ENCODE measurements at regions not wholly inside any gene's neighbourhood (a gene's known extent, or its start where the extent isn't known, plus 50 kb on each side); places are given as distances from the start of the nearest gene placed in this dataset.

GRCh38 chr2:138202762-138203161 is 238.5 kb downstream of the HNMT start:
- no peak for TF ChIP-seq KDM1A (IDR thresholded peaks at IDR 0.05; ENCODE audit: low read depth)
- TF ChIP-seq USF2 (IDR thresholded peaks at IDR 0.05) = no peak
- TF ChIP-seq CTCF (IDR thresholded peaks at IDR 0.05) = no peak
- TF ChIP-seq MAFK (IDR thresholded peaks at IDR 0.05; ENCODE audit: partially characterized antibody) = no peak
- TF ChIP-seq CEBPB (IDR thresholded peaks at IDR 0.05) = no peak
- TF ChIP-seq POLR2AphosphoS2 (conservative IDR thresholded peaks at IDR 0.05; ENCODE audit: low read length) = no peak
- no peak for TF ChIP-seq EP300 (IDR thresholded peaks at IDR 0.05)
- no peak for TF ChIP-seq REST (IDR thresholded peaks at IDR 0.05)
- TF ChIP-seq POLR2A (IDR thresholded peaks at IDR 0.05; ENCODE audit: low read length) = no peak

Measured in A549 (cell line).